NCI-H526 treated with DMSO at 0.1 percent for 48 hours (cell line): ENCODE measurements at regions not wholly inside any gene's neighbourhood (a gene's known extent, or its start where the extent isn't known, plus 50 kb on each side); places are given as distances from the start of the nearest gene placed in this dataset.
A peak's percentile ranks its signal among the peaks of the same experiment; 100 is the strongest.

Experiments used
- DNase-seq: peaks from one replicate; lab custom pipeline; 2025; lab: John Stamatoyannopoulos, UW

- no peak for DNase-seq
Measured at GRCh38 chr14:95382747-95383146, 63.0 kb upstream of the CLMN start.

GRCh38 chr14:95381726-95382125, 62.0 kb upstream of the CLMN start:
- no peak for DNase-seq

GRCh38 chr14:95380350-95381042, 60.8 kb upstream of the CLMN start:
- no peak for DNase-seq

- DNase-seq, result no peak
Measured at GRCh38 chr14:95379634-95380033, 59.9 kb upstream of the CLMN start.

GRCh38 chr14:95375539-95376109, 55.9 kb upstream of the CLMN start:
- no peak for DNase-seq

GRCh38 chr14:95374239-95374997, 54.7 kb upstream of the CLMN start:
- DNase-seq, result no peak

- peak; percentile 98 for DNase-seq
Measured at GRCh38 chr14:95370076-95370475, 50.4 kb upstream of the CLMN start.
